Activated CD4-positive, alpha-beta memory T cell treated with anti-CD3 and anti-CD28 coated beads for 36 hours (primary cell): ENCODE measurements at regions not wholly inside any gene's neighbourhood (a gene's known extent, or its start where the extent isn't known, plus 50 kb on each side); places are given as distances from the start of the nearest gene placed in this dataset.
"Not testable (repeated sequence)": the region's sequence is repeated elsewhere in the genome, so short reads cannot be mapped to it uniquely, and the experiment has no call there.

Experiments
- CTCF ChIA-PET: fragments of 350-600 bp; sonication (Branson Sonifier 250); formaldehyde crosslinking; loops from one replicate; lab custom pipeline; 2021; ENCODE audit warnings: antibody characterized with exemption, inconsistent platforms; lab: Charles Lee
- POLR2A ChIA-PET: fragments of 350-600 bp; sonication (Branson Sonifier 250); formaldehyde crosslinking; loops from one replicate; lab custom pipeline; 2021; ENCODE audit warnings: antibody characterized with exemption; lab: Charles Lee
- DNase-seq: peaks from one replicate; pipeline ENCODE4 v3.0.0-alpha.2; 2020
- H3K27ac Mint-ChIP-seq: one replicate; pipeline ENCODE4 v1.8.0; 2021; ENCODE audit warnings: mixed read lengths
- H3K27me3 Mint-ChIP-seq: one replicate; pipeline ENCODE4 v1.8.0; 2021; ENCODE audit warnings: mixed read lengths
- H3K36me3 Mint-ChIP-seq: one replicate; pipeline ENCODE4 v1.8.0; 2021; ENCODE audit warnings: mixed read lengths
- H3K4me1 Mint-ChIP-seq: one replicate; pipeline ENCODE4 v1.8.0; 2021; ENCODE audit warnings: low read depth, mixed read lengths
- H3K4me3 Mint-ChIP-seq: one replicate; pipeline ENCODE4 v1.8.0; 2021; ENCODE audit warnings: mild to moderate bottlenecking, mixed read lengths
- H3K9me3 Mint-ChIP-seq: one replicate; pipeline ENCODE4 v1.8.0; 2021; ENCODE audit warnings: mixed read lengths
- intact Hi-C: fragments of 100-400 bp; cut with micrococcal nuclease; formaldehyde crosslinking; loops from one replicate; pipeline ENCODE4 v1.15.1; 2023

DNA sequence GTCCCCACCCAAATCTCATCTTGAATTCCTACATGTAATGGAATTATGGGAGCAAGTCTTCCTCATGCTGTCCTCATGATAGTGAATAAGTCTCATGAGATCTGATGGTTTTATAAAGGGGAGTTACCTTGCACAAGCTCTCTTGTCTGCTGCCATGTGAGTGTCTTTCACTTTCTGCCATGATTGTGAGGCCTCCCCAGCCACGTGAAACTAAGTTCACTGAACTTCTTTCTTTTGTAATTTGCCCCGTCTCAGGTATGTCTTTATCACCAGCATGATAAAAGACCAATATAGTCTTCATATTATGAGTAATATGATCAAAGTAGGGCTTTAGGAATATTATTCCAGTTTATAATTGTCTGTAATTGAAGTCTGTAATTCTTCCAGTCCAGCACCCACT is 86.3 kb upstream of the ANO5 start:
- Mint-ChIP-seq H3K9me3 (peaks cover 12% of the 10 kb centered on the region), H3K4me1 (no peaks in the 10 kb centered on the region), H3K36me3 (no peaks in the 10 kb centered on the region), H3K4me3 (no peak overlapping the region), H3K27me3 (no peaks in the 10 kb centered on the region), H3K27ac (no peak overlapping the region)
- CTCF ChIA-PET: no interaction called here
- POLR2A ChIA-PET: no interaction called here
- DNase-seq: no peak
- intact Hi-C loops: no loop called here

- DNase-seq: no peak
- Mint-ChIP-seq H3K4me1 (no peaks in the 10 kb centered on the region), H3K27ac (no peak overlapping the region), H3K36me3 (no peaks in the 10 kb centered on the region), H3K9me3 (peaks cover 17% of the 10 kb centered on the region), H3K4me3 (no peak overlapping the region), H3K27me3 (no peaks in the 10 kb centered on the region)
- POLR2A ChIA-PET: no interaction called here
- intact Hi-C loops: no loop called here
- CTCF ChIA-PET: no interaction called here
These were observed 77.3 kb upstream of the ANO5 start for GRCh38 chr11:22115470-22116029.

DNA sequence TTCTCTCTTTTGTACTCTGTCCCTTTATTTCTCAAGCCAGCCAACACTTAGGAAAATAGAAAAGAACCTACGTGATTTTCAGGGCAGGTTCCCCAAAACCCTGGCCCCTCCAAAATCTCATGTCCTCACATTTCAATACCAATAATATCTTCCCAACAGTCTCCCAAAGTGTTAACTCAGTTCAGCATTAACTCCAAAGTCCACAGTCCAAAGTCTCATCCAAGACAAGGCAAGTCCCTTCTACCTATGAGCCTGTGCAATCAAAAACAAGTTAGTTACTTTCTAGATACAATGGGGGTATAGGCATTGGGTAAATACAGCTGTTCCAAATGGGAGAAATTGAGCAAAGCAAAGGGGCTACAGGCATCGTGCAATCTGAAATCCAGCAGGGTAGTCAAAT is 64.9 kb upstream of the ANO5 start:
- H3K27me3 Mint-ChIP-seq, H3K36me3 Mint-ChIP-seq, intact Hi-C loops, POLR2A ChIA-PET, CTCF ChIA-PET, DNase-seq, H3K27ac Mint-ChIP-seq, H3K4me3 Mint-ChIP-seq, H3K4me1 Mint-ChIP-seq: not testable (repeated sequence)
- peaks cover 43% of the 10 kb centered on the region for H3K9me3 Mint-ChIP-seq

DNA sequence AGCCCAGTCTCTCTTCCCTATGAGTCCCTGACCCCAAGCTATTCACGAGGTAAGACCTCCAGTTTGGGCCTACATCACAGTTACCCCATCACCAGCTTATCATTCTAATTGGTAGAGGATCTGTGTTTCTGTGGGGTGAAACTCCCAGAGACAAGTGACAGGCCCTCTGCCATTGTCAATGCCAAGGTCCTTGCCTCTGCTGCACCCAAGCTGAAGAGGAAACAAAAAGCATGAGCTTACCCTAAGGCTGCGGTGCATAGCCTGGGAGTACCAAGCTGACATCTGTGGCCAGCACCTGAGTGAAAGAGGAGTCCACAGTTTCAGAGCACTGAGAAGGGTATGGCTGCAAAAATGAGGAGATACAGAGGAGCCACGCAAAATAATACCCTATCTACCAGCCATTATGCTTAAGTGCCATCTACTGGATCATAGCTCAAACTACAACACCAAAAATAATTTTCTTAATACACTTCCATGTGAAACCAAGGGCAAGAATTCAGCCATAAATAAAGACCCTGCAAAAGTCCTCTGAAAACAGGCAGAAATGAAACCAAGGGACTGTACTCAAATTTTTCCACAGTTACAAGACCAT is 62.3 kb upstream of the ANO5 start:
- Mint-ChIP-seq H3K36me3 (no peaks in the 10 kb centered on the region), H3K4me3 (no peak overlapping the region), H3K9me3 (peaks cover 45% of the 10 kb centered on the region), H3K4me1 (no peaks in the 10 kb centered on the region), H3K27me3 (no peaks in the 10 kb centered on the region), H3K27ac (no peak overlapping the region)
- intact Hi-C loops: no loop called here
- no peak for DNase-seq
- CTCF ChIA-PET: no interaction called here
- POLR2A ChIA-PET: no interaction called here

GRCh38 chr11:22133776-22134175 is 59.1 kb upstream of the ANO5 start:
- intact Hi-C loops: no loop called here
- POLR2A ChIA-PET: no interaction called here
- DNase-seq: no peak

DNA sequence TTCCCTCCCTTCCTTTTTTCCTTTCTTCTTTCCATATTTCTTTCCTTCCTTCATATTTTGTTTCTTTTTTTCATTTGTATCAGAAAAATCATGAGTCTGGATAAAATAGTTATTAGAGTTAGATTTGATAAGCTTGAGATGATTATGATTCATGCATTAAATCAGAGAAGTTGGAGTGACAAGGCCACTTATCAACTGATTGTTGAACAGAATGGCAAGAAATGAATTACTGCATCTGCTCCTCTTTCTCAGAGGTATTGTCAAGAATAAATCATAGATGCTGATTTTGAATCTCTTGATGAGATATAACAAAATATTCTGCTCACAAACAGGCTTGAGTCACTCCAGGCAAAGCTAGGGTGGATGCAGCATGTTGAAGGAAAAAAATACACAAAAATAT is 54.6 kb upstream of the ANO5 start:
- ChIA-PET CTCF (interaction anchor here (0.7 kb wide), 1 partner anchor 1490 kb away, joined by 3 read pairs; no protein-coding TSS in a partner anchor), POLR2A (no interaction called here)
- H3K4me1 Mint-ChIP-seq: no peaks in the 10 kb centered on the region
- H3K4me3 Mint-ChIP-seq: no peak overlapping the region
- no peak for DNase-seq
- intact Hi-C loops: no loop called here
- no peaks in the 10 kb centered on the region for H3K27me3 Mint-ChIP-seq
- peaks cover 12% of the 10 kb centered on the region for H3K9me3 Mint-ChIP-seq
- H3K27ac Mint-ChIP-seq: no peak overlapping the region
- no peaks in the 10 kb centered on the region for H3K36me3 Mint-ChIP-seq

More at GRCh38 chr11:22133776-22134175, 59.1 kb upstream of the ANO5 start:
- Mint-ChIP-seq H3K27ac (no peak overlapping the region), H3K27me3 (no peaks in the 10 kb centered on the region), H3K4me3 (no peak overlapping the region), H3K36me3 (no peaks in the 10 kb centered on the region), H3K9me3 (peaks cover 25% of the 10 kb centered on the region), H3K4me1 (no peaks in the 10 kb centered on the region)
- CTCF ChIA-PET: no interaction called here
